IPS-NIHi7 (cell line): ENCODE measurements at regions not wholly inside any gene's neighbourhood (a gene's known extent, or its start where the extent isn't known, plus 50 kb on each side); places are given as distances from the start of the nearest gene placed in this dataset.

Source experiments
- DNase-seq: peaks from one replicate; pipeline ENCODE4 v3.0.0; 2012; ENCODE audit warnings: mixed read lengths; ENCODE audit errors: extremely low spot score

DNA sequence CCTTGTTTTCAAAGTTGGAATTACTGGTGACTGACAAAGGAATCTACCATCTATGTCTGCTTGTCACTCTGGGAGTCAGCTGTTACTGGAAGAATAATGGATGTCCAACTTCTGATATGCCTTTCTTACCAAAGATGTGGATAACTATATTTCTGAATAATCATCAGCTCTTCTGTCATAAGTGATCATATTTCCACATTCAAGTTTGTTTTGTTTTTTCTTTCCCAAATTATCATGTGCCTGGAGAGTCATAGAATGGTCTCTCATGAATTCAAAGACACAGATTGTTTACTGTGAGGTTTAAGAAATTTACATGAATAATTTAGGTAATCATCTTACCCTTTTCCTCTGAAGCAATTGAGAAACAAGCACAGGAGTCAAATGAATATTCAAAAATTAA is 986.7 kb upstream of the CDH2 start:
- no peak for DNase-seq

DNA sequence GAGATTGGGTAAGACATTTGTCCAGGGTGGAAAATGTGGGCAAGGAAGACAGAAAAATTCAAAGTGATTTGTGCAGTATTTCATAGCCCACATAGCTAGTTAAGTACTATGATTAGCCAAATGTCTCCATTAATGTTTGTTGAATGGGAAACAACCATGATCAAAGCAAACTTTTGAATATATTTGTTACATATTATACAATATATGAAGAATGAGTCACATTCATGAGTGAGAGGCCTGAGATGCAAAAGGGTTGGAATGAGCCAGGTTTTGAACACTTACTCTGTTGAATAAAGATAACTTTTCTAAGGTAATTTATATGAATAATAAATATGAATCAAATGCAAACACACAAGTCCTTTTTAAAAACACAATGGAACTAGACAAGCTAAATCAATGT is 984.5 kb upstream of the CDH2 start:
- no peak for DNase-seq

DNA sequence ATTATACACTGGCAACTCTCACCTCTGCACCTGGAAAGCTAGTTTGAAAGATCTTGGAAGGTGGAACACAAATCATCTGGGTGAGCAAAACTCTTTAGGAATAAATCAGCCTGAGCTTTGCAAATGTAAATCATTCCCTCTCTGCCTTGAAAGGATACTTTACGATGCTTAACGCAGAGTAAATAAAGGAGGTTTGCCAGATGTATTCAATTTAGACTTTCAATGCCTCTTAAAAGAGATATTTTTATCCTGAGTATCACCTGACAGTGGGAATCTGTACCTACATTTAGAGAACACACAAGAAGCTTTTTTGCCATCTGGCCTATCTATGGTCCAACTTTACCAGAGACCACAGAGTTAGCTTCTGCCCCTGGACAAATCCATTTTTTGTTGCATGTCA is 983.2 kb upstream of the CDH2 start:
- no peak for DNase-seq

DNA sequence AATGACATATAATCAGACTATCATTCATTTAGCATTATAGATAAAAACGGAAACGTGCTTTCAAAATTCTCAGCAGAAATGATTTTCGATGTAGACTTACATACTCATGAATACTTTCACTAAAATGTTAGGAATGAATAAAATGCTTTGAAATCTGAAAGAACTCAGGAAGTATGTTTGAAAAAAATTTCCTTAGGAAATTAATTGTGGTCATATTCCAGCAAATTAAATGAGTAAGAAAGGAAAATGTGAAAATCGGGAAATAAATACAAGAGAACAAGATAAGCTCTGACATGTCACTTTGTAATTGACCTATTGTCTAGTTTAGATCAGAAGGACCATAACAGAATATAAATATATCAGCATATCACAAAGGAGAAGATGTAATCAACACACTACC is 981.0 kb upstream of the CDH2 start:
- no peak for DNase-seq

DNA sequence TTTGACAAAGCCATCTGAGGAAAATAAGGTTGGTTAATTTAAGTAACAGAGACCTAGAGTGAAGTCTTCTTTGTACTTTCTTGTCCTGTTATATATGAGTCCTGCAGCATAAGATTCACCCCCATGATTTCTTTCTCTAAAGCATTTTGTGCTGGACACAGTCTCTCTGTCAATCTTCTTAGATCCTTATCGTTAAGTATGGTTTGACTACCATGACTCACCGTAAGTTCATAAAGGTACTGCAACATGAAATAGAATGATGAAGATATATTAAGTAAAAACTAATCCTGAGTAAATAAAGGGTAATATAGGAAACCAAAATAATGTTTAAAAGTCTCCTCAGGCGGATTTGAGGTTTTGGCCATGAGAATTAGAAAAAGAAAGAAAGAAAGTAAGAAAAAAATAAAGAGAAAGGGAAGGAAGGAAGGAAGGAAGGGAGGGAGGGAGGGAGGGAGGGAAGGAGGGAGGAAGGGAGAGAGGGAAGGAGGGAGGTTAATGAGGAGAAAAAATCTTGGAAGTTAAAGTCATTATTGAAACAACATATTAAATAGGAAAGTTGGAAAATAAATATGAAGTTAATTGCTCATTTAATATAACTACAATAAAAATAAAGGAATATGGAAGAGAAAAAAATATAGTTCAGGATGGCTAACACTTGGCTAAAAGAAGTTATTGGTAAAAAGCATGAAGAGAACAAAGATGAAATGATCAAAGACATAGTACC is 980.3 kb upstream of the CDH2 start:
- DNase-seq, result no peak

DNA sequence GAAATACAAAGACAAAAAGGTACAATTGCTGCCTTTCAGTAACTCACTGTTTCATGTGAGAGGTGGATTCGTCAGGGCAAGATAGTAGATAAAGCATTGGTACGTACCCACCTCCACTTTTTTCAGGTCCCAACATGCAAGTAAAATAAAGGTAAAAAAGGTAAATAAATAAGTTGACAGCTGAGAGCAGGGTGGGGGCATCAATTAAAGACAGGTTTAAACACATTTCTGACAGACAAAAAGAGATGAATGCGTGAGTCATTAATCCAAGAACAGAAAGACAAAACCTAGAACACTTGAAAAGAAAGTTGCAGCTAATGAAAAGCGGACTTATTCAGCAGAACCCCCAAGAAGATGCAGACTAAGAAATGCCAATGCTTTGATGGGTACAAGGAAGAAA is 979.6 kb upstream of the CDH2 start:
- DNase-seq, result no peak

DNA sequence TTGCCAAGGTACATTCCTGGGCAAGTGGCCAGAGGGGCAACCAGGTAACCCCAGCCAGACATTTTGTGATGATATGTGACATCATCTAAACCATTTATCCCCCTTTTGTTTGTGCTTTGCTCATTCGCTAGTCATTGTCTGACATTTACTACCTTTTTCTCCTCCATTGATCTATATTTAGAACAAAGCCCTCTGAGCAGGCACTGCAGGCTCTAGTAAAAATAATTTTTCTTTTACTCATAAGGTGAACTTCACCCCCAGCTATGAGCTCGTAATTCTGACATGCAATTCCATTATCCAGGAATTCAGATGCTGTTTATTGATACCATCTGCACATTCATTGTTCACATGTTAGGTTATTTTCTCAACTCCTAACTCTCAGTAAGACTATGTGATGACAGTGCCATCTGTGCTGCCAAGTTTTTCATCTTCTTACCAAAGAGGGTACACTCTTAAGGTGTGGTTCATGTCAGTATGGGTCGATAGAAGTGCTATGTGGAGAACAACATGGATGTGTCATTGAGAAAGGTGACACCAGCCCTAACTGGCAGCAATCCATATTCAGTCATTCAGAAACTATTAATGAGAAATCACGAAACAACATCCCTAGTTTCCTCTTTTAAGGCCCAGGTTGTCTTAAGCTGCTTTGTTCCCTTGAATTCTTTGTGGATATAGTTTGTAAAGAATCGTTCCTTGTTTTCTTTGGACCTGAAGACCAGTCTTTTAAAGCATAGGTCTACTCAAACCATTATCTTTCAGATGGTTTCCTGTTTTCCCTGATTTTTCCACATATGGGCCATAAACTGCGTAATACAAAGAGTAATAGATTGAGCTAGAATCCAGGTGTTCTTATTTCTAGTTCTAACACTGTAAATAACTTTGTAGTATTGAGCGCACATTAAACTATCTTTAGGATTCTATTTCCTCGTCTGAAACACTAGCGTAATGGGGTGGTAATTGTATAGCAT is 978.1 kb upstream of the CDH2 start:
- DNase-seq, result no peak

DNA sequence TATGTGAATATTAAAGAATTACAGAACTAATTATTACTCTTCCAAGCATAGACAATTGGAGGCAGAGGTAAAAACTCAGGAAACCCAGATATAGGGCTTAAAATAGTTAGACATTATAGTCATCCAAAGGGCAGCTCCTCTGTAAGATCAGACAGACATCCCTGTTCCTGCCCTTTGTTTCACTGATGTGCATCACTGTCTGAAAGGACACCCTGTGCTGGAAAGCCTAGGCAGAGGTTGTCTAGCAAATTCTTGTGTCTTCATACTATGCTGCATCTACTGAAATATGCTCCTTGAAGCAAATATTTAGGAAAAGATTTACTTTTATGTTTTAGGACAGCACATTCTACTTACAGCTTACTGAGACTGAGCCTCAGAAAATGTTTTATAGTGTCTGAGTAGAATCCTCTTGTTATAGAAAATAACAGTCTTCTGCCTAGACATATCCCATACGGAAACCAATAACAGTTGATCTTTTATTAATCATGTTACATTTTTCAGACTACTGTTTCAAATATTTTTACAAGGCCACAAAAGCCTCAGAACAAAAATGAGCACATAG is 977.3 kb upstream of the CDH2 start:
- no peak for DNase-seq

DNA sequence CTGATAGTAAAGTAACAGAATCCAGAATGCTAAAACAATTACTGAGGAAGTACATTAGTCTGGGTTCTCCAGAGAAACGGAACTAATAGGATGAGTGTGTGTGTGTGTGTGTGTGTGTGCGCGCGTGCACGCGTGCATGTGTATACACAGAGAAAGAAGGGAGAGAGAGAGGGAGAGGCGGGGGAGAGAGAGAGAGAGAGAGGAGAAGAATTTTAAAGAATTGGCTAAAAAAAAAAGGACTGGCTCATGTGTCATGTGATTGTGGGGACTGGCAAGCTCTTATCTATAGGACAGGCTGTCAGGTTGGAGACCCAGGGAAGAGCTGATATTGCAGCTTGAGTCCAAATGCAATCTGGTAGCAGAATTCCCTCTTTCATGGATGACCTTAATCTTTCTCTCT is 976.2 kb upstream of the CDH2 start:
- DNase-seq, result no peak

DNA sequence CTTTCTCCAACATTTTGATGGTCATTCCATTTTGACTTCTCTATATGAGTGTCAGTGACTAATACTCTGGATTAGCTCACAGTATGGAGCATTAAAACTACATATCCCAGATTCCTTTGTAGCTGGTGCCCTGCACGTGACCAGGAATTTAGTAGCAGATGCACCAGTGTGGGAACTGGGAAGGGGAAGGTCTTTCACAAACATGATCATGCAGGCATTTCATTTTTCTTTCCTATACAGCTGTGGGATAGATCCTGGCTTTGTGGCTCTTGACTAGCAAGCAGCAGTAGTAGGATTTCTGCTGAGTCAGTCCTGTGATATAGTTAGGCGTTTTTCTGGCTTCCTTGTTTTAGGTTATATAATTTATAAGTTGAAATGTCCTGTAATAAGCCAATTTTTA is 971.0 kb upstream of the CDH2 start:
- peak; percentile 51 for DNase-seq

DNA sequence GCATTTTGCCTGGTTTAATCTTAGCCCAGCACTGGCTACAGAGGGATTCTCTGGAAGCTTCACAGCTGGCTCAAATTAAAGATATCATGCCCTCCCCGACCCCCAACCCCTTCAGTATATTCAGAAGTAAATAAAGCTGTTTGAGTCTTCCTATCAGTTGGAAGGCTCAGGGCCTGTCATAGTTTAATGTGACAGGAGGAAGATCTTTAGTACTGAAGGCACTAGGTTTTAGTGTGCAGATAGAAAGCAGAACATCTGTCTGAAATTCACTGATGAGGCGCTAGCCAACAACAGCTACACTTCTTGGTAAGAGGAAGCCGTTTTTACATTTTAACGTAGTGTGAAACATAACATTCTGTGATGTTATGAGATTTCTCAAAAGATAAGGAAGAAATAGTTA is 969.1 kb upstream of the CDH2 start:
- no peak for DNase-seq

DNA sequence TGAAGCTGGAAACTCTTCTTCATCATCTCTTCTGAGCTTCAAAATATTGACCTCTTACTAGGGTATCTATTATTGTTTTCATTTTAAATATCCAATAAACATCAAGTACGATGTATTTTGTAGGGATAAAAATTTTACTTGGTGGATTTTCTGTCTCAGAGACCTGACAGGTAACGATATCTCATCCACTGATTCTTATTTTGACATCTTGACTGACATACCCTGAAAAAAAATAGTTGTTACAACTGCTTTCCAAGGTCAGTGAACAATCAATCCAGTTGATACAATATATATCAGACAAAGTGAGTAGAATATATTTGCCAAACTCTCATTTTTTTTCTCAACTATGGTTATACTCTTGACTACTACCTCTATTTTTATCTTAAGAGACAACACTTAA is 963.7 kb upstream of the CDH2 start:
- DNase-seq, result no peak

DNA sequence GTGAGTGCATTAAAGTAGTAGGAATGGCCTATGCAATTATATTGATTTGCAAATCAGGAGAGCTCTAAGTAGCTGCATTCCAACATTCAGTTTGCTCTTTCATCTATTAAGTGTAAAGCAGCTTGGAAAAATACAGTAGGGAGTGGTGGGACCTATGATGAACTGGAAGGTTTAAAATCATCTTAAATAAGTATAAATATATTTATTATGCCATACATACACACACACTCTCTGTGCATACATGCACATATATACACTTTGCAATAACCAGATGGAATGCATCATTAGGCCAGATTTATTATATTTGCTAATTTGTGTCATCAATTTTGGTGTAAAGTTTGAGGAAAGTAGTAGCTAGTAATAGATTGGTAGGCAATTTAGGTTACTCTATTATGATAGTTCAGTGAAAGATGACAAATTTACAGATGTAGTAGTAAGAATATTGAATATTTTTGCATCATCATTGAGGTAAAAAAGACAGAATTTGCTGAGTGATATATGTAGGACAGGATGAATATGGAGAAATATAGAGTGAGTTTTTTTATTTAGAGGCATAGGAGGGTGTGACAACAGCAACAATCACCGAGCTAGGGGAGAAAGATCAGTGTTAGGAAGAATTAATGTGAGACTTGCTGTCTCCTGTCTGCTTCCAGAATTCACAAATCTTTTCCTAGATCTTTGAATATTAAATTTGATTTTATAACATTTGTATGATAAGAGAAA is 961.0 kb upstream of the CDH2 start:
- no peak for DNase-seq

DNA sequence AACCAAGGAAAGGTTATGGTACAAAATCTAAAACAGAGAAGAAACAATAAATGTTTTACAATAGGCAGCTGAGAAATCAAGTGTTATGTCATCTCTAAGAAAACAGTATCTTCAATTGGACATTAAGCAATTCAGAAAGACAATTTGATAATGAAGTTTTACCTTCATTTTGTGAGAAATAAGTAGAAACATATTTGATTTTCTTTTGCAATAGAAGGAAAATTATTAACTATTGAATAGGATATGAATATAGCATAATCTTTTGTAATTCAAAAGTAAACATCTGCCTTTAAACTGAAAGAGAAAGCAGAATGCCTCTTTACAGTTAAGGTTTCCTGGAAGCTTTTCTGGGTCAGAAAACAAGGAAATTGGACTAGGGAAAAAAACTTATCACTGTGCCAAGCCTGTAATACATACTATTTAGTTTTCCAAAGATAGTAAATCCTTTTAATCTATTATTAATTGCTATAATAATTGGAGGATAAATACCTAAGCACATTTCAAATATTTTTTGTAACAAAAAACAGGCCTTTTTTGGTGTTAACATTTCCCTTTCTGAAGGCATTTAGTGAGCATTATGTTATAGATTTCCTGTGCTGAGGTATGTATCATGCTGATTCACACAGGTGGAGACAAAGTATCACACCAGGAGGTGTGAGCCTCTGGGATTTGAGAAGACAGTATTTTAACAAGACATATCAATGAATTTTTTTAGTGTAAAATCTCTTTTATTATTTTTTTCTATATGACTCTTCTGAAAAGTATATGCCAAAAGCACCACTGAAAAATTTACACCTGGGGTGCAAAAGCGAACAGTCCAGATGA is 947.0 kb upstream of the CDH2 start:
- no peak for DNase-seq

DNA sequence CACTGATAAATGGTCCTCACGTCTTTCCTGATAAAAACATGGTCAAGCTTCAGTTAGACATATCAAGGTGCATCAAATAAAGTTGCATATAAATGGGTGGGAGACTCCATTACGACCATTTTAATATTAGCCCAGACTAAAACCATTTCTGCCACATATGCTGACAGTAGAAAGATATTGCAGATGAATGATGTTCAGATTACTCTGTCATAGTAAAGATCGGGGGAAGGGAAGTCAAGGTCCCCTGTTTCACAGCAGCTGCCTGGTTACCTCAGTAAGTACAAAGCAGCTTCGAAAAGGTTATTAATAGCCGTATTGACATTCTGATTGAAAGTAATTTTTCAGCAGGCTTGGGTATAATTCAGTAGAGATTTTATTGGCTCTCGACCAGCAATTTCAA is 927.7 kb upstream of the CDH2 start:
- DNase-seq, result no peak

DNA sequence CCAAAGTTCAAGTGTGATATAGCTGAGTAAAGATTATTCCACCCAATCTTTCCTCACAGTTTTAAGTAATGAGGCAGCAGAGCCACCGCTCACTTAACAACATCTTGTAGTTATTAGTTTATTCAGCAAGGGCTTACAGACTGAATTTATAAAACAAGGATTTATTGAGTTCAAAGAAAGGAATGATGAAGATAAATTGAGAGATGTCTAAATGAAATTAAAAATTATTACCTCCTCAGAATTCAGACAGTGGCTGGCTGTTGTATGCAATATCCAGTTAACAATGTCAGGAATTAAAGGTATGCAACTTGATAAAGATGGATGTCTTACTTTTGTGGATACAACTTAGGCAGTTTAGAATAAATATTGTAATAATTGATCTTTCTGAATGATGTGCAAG is 927.3 kb upstream of the CDH2 start:
- no peak for DNase-seq

DNA sequence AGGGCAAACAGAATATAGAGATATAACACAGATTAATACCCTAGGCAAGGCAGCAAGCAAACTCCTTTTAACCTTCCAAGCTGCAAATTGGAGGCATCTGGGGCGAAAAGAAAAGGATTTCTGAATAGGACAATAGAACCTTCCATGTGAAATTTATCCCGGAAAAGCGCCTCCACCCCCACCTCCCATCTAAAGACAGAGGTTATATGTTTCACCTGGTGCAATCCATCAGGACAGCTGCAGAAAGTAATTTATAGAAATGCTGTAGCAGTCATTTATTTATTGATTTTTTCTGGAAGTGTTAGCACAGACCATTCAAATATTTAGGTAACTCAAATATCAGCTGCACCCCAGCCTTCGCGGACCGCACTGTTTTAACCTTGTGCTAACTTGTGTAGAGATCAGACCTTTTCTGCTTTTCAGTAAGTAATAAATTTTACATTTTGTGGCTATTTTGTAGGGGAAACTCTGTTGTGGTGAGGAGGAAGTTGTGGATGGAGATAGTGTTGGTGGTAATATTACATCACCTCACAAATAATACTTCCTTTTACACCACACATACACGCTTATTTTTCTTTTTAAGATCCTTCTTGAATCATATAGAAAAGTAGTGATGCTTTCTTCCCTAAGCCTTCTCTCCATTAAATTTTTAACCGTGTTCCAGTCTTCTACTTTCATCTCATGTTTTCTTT is 919.3 kb upstream of the CDH2 start:
- no peak for DNase-seq

DNA sequence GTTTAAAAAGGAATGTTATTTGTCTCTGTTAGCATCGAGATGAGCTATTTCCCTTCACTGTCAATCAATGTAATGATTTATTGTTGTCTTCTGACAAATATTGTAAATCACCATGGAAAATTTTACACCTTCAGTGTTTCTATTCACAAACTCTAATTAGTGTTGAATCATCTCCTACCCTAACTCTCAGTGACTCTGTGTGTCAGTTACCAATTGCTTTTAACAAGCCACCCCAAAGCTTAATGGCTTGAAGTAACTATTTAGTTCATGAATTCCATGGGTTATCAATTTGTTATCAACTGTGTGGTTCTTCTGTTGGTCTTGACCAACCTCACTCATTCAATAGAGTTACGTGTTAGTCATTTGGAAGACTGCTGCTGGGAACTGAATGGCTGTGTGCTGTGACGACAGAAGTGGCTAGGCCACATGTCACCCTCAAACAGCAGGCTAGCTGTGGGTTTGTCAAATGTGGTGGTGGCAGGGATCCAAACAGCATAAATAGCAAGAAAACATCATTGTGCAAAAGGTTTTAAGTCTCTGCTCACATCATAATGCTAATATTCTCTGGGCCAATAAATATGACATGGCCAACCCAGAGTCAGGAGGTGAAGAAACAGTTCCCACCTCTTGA is 910.8 kb upstream of the CDH2 start:
- no peak for DNase-seq

DNA sequence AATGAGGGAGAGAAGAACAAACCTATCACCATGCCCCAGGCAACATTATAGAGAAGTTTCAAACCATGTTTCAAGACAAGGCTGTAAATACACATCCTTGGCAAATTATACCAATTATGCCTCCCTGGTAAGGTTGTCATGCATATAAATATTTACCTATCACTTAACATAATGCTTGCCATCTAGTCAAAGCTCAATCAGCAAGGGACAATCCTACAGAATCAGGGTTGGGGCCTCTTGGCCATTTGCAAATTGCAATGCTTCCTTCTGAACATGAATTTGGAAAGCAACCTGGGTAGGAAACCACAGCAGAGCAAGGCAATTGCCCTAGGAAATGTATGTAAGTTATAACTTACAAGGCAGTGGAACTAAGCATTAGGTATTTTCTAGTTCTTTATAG is 907.2 kb upstream of the CDH2 start:
- no peak for DNase-seq

DNA sequence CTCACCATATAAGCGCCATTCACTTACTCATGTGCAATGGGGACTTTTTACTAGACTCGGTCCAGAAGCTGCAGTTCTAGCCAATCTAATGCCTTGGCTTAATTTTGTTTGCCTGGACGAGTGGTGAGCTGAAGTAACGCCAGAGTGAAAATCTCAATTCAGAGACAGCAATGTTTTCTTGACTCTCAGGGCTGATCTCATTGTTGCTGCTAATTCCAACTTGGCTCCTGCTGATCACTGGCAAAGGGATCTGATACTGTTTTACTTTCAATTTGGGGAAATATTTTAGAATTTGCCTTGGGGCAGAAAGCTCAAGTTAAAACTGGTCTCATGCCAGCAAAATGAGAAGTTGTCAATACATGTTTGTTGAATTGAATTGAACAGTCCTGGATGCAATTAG is 906.6 kb upstream of the CDH2 start:
- DNase-seq, result no peak
